Tibial nerve (tissue), 4 donors: ENCODE measurements at regions not wholly inside any gene's neighbourhood (a gene's known extent, or its start where the extent isn't known, plus 50 kb on each side); places are given as distances from the start of the nearest gene placed in this dataset.
"Not testable (repeated sequence)": the region's sequence is repeated elsewhere in the genome, so short reads cannot be mapped to it uniquely, and the experiment has no call there.

Experiments
- DNase-seq, 2 donors: peaks; one replicate each; pipeline ENCODE4 v3.0.0-alpha.2; 2019; ENCODE audit warnings: low spot score in 2 of 2
- H3K27ac ChIP-seq, 4 donors: fragments of 200-600 bp; sonication (generic) in 3 of 4; one replicate each; pipeline ENCODE4 v1.5.1; 2017 to 2019; ENCODE audit warnings: mild to moderate bottlenecking in 1 of 4
- H3K27me3 ChIP-seq, 2 donors: fragments of 200-600 bp; sonication (generic) in 1 of 2; one replicate each; pipeline versions ENCODE4 v1.5.1 to v1.6.0; 2017 to 2019
- H3K36me3 ChIP-seq, 3 donors: fragments of 200-600 bp; sonication (generic); one replicate each; pipeline ENCODE4 v1.5.1; 2018 to 2019
- H3K4me1 ChIP-seq, 4 donors: fragments of 200-600 bp; sonication (generic) in 3 of 4; one replicate each; pipeline ENCODE4 v1.5.1; 2017 to 2019
- H3K4me3 ChIP-seq, 4 donors: fragments of 200-600 bp; sonication (generic) in 3 of 4; one replicate each; pipeline ENCODE4 v1.5.1; 2017 to 2019; ENCODE audit warnings: mild to moderate bottlenecking in 1 of 4, moderate library complexity in 1 of 4
- H3K9me3 ChIP-seq, 4 donors: fragments of 200-600 bp; sonication (generic) in 3 of 4; one replicate each; pipeline ENCODE4 v1.5.1; 2017 to 2019
- CTCF ChIP-seq, 5 experiments: fragments of 200-600 bp in 3 of 5; fragments of 450-650 bp in 2 of 5; sonication (generic) in 3 of 5; IDR thresholded peaks; one replicate each; pipeline ENCODE4 v1.5.1; 2016 to 2019; ENCODE audit warnings: antibody characterized with exemption in 5 of 5, mild to moderate bottlenecking in 3 of 5, moderate library complexity in 2 of 5
- EP300 ChIP-seq, 2 donors: sonication (generic); formaldehyde crosslinking; IDR thresholded peaks; one replicate each; pipeline ENCODE4 v1.6.1; 2017; ENCODE audit warnings: antibody characterized with exemption in 2 of 2, mild to moderate bottlenecking in 1 of 2
- POLR2A ChIP-seq, 2 donors: fragments of 450-650 bp; IDR thresholded peaks; one replicate each; pipeline ENCODE4 v1.6.1; 2017; ENCODE audit warnings: antibody characterized with exemption in 2 of 2, mild to moderate bottlenecking in 2 of 2, moderate library complexity in 2 of 2
- WGBS, 2 donors: methylation state at CpG; one replicate each; pipeline ENCODE4 v1.1.5; 2018; 5-methylcytosine and 5-hydroxymethylcytosine counted together

GRCh38 chr7:12016439-12016838, 184.4 kb upstream of the THSD7A start:
- no peaks in the 10 kb centered on the region for H3K9me3 ChIP-seq
- peak overlapping the region in 3 of 4 donors; percentile 10 to 62 (median 25) for H3K27ac ChIP-seq
- no peaks in the 10 kb centered on the region for H3K27me3 ChIP-seq
- DNase-seq = no peak
- H3K4me3 ChIP-seq = no peak overlapping the region
- H3K4me1 ChIP-seq = peaks cover 0 to 10% (median 0%) of the 10 kb centered on the region in 4 donors
- H3K36me3 ChIP-seq = no peaks in the 10 kb centered on the region
- 24 to 38% methylated on average over 1 of the region's 1 CpG for WGBS, 2 donors
- TF ChIP-seq POLR2A (IDR thresholded peaks at IDR 0.05) (no peak), EP300 (IDR thresholded peaks at IDR 0.05) (no peak), CTCF (IDR thresholded peaks at IDR 0.05) (no peak)

GRCh38 chr7:12017046-12017445, 185.0 kb upstream of the THSD7A start:
- whole genome bisulfite sequencing, 2 donors = 14 to 22% methylated on average over 1 of the region's 1 CpG

GRCh38 chr7:12022011-12022410, 189.1 kb upstream of the TMEM106B start:
- H3K9me3 ChIP-seq, DNase-seq, H3K36me3 ChIP-seq, H3K27ac ChIP-seq, H3K4me3 ChIP-seq, H3K27me3 ChIP-seq: not testable (repeated sequence)
- H3K4me1 ChIP-seq = peaks cover 0 to 11% (median 0%) of the 10 kb centered on the region in 4 donors
- 29 to 42% methylated on average over 1 of the region's 1 CpG for WGBS, 2 donors

More at GRCh38 chr7:12017046-12017445, 185.0 kb upstream of the THSD7A start:
- no peak for TF ChIP-seq CTCF (IDR thresholded peaks at IDR 0.05)
- no peak for DNase-seq
- no peaks in the 10 kb centered on the region for H3K9me3 ChIP-seq
- H3K27me3 ChIP-seq = no peaks in the 10 kb centered on the region
- no peak overlapping the region for H3K4me3 ChIP-seq
- H3K36me3 ChIP-seq = no peaks in the 10 kb centered on the region
- peaks cover 0 to 11% (median 0%) of the 10 kb centered on the region in 4 donors for H3K4me1 ChIP-seq
- H3K27ac ChIP-seq = peak overlapping the region in 2 of 4 donors; percentile 25 to 62

GRCh38 chr7:12025246-12025645, 185.8 kb upstream of the TMEM106B start:
- Histone ChIP-seq H3K4me1 (peaks cover 0 to 7% (median 0%) of the 10 kb centered on the region in 4 donors), H3K27ac (no peak overlapping the region), H3K27me3 (no peaks in the 10 kb centered on the region), H3K9me3 (peaks cover 0 to 8% (median 0%) of the 10 kb centered on the region in 4 donors), H3K36me3 (no peaks in the 10 kb centered on the region), H3K4me3 (no peak overlapping the region)
- no peak for DNase-seq
- TF ChIP-seq POLR2A (IDR thresholded peaks at IDR 0.05) = no peak
- TF ChIP-seq CTCF (IDR thresholded peaks at IDR 0.05) = no peak
- no peak for TF ChIP-seq EP300 (IDR thresholded peaks at IDR 0.05)
- WGBS, 2 donors = 76 to 86% methylated on average over 1 of the region's 1 CpG

GRCh38 chr7:12028508-12028907, 182.6 kb upstream of the TMEM106B start:
- WGBS, 2 donors = 52 to 94% methylated on average over 1 of the region's 1 CpG
- Histone ChIP-seq H3K36me3 (no peaks in the 10 kb centered on the region), H3K4me1 (no peaks in the 10 kb centered on the region), H3K27me3 (no peaks in the 10 kb centered on the region), H3K27ac (no peak overlapping the region), H3K9me3 (peaks cover 0 to 8% (median 0%) of the 10 kb centered on the region in 4 donors), H3K4me3 (no peak overlapping the region)
- no peak for DNase-seq
- TF ChIP-seq EP300 (IDR thresholded peaks at IDR 0.05) (no peak), CTCF (IDR thresholded peaks at IDR 0.05) (no peak), POLR2A (IDR thresholded peaks at IDR 0.05) (no peak)

- Histone ChIP-seq H3K4me3 (no peak overlapping the region), H3K36me3 (no peaks in the 10 kb centered on the region), H3K27me3 (no peaks in the 10 kb centered on the region), H3K4me1 (no peaks in the 10 kb centered on the region), H3K9me3 (peaks cover 0 to 7% (median 0%) of the 10 kb centered on the region in 4 donors), H3K27ac (no peak overlapping the region)
- DNase-seq = no peak
- TF ChIP-seq EP300 (IDR thresholded peaks at IDR 0.05) = no peak
- TF ChIP-seq POLR2A (IDR thresholded peaks at IDR 0.05) = no peak
- TF ChIP-seq CTCF (IDR thresholded peaks at IDR 0.05) = no peak
- 80 to 83% methylated on average over 5 of the region's 5 CpGs for WGBS, 2 donors
Measured at GRCh38 chr7:12030116-12030515, 181.0 kb upstream of the TMEM106B start.
